ENCODE measurements at regions not wholly inside any gene's neighbourhood (a gene's known extent, or its start where the extent isn't known, plus 50 kb on each side); places are given as distances from the start of the nearest gene placed in this dataset.

DNA sequence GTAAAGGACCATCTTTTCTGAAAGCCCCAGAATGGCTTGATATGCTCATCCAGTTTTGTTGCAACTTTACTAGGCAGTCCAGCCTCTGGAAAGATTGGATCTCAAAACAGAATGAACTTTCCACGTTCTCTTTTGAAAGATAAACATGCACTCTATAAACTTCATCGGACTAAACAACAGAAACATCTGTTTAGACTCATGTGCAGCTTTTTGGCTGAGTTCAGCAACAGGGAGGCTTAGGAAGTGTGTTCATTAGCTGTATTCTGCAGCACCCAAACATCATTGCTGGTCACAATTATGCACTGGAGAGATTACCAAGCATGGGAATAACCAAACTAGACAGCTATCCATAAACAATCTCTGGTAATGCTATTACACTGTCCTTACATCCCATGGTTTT, 180.5 kb downstream of the TENT5A start:
- H3K4me3 ChIP-seq (replicated peaks in 1 of 2; ENCODE audit: low read depth in 2 of 2, low read length in 2 of 2), result no peak overlapping the region
- TF ChIP-seq, protein P1, sequence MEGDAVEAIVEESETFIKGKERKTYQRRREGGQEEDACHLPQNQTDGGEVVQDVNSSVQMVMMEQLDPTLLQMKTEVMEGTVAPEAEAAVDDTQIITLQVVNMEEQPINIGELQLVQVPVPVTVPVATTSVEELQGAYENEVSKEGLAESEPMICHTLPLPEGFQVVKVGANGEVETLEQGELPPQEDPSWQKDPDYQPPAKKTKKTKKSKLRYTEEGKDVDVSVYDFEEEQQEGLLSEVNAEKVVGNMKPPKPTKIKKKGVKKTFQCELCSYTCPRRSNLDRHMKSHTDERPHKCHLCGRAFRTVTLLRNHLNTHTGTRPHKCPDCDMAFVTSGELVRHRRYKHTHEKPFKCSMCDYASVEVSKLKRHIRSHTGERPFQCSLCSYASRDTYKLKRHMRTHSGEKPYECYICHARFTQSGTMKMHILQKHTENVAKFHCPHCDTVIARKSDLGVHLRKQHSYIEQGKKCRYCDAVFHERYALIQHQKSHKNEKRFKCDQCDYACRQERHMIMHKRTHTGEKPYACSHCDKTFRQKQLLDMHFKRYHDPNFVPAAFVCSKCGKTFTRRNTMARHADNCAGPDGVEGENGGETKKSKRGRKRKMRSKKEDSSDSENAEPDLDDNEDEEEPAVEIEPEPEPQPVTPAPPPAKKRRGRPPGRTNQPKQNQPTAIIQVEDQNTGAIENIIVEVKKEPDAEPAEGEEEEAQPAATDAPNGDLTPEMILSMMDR (IDR thresholded peaks at IDR 0.05; ENCODE audit: low read depth, low read length), result no peak
- no peak for DNase-seq (ENCODE audit: low read depth in 2 of 2)

- TF ChIP-seq, protein P1 (IDR thresholded peaks at IDR 0.05; ENCODE audit: low read depth, low read length), result no peak
- no peak for DNase-seq (ENCODE audit: low read depth in 2 of 2)
- no peak overlapping the region for H3K4me3 ChIP-seq (replicated peaks in 1 of 2; ENCODE audit: low read depth in 2 of 2, low read length in 2 of 2)
Observed at GRCh38 chr6:81570681-81571080, 181.8 kb downstream of the TENT5A start.

- DNase-seq (ENCODE audit: low read depth in 2 of 2), result no peak
- TF ChIP-seq, protein P1 (IDR thresholded peaks at IDR 0.05; ENCODE audit: low read depth, low read length), result no peak
- no peak overlapping the region for H3K4me3 ChIP-seq (replicated peaks in 1 of 2; ENCODE audit: low read depth in 2 of 2, low read length in 2 of 2)
Observed at GRCh38 chr6:81568973-81569372, 183.5 kb downstream of the TENT5A start.

- peak in 1 of 2 donors; percentile 32 for DNase-seq (ENCODE audit: low read depth in 2 of 2)
- H3K4me3 ChIP-seq (replicated peaks in 1 of 2; ENCODE audit: low read depth in 2 of 2, low read length in 2 of 2), result no peak overlapping the region
- TF ChIP-seq, protein P1 (IDR thresholded peaks at IDR 0.05; ENCODE audit: low read depth, low read length), result no peak
Observed at GRCh38 chr6:81565071-81565470, 187.4 kb downstream of the TENT5A start.

GRCh38 chr6:81564470-81565068, 187.9 kb downstream of the TENT5A start:
- TF ChIP-seq, protein P1 (IDR thresholded peaks at IDR 0.05; ENCODE audit: low read depth, low read length), result no peak
- DNase-seq (ENCODE audit: low read depth in 2 of 2), result no peak
- no peak overlapping the region for H3K4me3 ChIP-seq (replicated peaks in 1 of 2; ENCODE audit: low read depth in 2 of 2, low read length in 2 of 2)

DNA sequence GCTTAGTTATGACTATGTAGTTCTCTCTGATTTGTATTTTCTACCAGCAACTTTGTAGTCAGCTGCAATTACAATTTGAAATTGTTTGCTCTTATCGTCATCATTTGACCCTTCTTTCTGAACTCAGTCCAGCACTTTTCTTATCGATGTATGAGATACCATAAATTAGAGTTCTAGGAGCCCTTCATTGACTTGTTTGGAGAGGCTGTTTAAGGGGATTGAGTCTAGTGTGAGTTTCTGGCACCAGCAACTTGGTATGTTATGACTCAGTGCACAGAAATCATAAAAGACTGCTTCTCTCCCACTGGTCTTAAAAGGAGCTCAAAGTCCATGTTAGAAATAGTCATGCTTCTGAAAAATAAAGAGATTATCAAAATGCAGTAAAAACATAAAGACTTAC, 190.3 kb downstream of the TENT5A start:
- H3K4me3 ChIP-seq (replicated peaks in 1 of 2; ENCODE audit: low read depth in 2 of 2, low read length in 2 of 2), result no peak overlapping the region

More for the DNA sequence above, 190.3 kb downstream of the TENT5A start:
- DNase-seq (ENCODE audit: low read depth in 2 of 2), result peak; percentile 70 to 74
- TF ChIP-seq, protein P1 (IDR thresholded peaks at IDR 0.05; ENCODE audit: low read depth, low read length), result no peak

Measured in cardiac fibroblast (primary cell).